Mesodermal cell (in vitro differentiated cells): ENCODE measurements at regions not wholly inside any gene's neighbourhood (a gene's known extent, or its start where the extent isn't known, plus 50 kb on each side); places are given as distances from the start of the nearest gene placed in this dataset.

Experiments
- H3K27ac ChIP-seq: 2 replicates; pipeline ENCODE4 v1.7.0; 2013; ENCODE audit warnings: mild to moderate bottlenecking, low read depth, low read length, moderate library complexity; ENCODE audit not compliant: severe bottlenecking
- H3K36me3 ChIP-seq: 2 replicates; pipeline ENCODE4 v1.7.1; 2013; ENCODE audit warnings: mild to moderate bottlenecking, low read length, moderate library complexity; ENCODE audit not compliant: control insufficient read depth, insufficient read depth
- H3K4me1 ChIP-seq: one replicate; pipeline ENCODE4 v1.7.1; 2013; ENCODE audit warnings: mild to moderate bottlenecking, low read length; ENCODE audit not compliant: insufficient read depth, control insufficient read depth, poor library complexity, severe bottlenecking
- H3K4me3 ChIP-seq: 2 replicates; pipeline ENCODE4 v1.7.0; 2013; ENCODE audit warnings: low read length, control low read depth, mild to moderate bottlenecking; ENCODE audit not compliant: insufficient read depth, poor library complexity, severe bottlenecking; ENCODE audit errors: extremely low read depth
- H3K9me3 ChIP-seq: 2 replicates; pipeline ENCODE4 v1.7.1; 2013; ENCODE audit warnings: mild to moderate bottlenecking, low read length, moderate library complexity; ENCODE audit not compliant: control insufficient read depth
- WGBS, 2 experiments: methylation state at CpG; one replicate each; pipeline ENCODE4 v1.1.5; 2013; ENCODE audit warnings: missing lambda C conversion rate in 2 of 2; ENCODE audit not compliant: insufficient coverage in 2 of 2; 5-methylcytosine and 5-hydroxymethylcytosine counted together

GRCh38 chrX:42456176-42456700 is 321.7 kb downstream of the PPP1R2C start:
- H3K27ac ChIP-seq, result no peak overlapping the region
- H3K4me1 ChIP-seq, result no peaks in the 10 kb centered on the region
- WGBS, 2 experiments, result 92 to 98% methylated on average over 5 to 7 of the region's 9 CpGs
- H3K36me3 ChIP-seq, result no peaks in the 10 kb centered on the region
- no peaks in the 10 kb centered on the region for H3K9me3 ChIP-seq
- H3K4me3 ChIP-seq, result no peak overlapping the region

- no peaks in the 10 kb centered on the region for H3K36me3 ChIP-seq
- no peak overlapping the region for H3K27ac ChIP-seq
- no peaks in the 10 kb centered on the region for H3K4me1 ChIP-seq
- no peaks in the 10 kb centered on the region for H3K9me3 ChIP-seq
- no peak overlapping the region for H3K4me3 ChIP-seq
Measured at GRCh38 chrX:42450228-42450627, 327.7 kb downstream of the PPP1R2C start.

- Histone ChIP-seq H3K36me3 (no peaks in the 10 kb centered on the region), H3K4me3 (no peak overlapping the region), H3K9me3 (no peaks in the 10 kb centered on the region), H3K27ac (no peak overlapping the region), H3K4me1 (no peaks in the 10 kb centered on the region)
- WGBS, 2 experiments, result no CpG with 5 or more reads among the region's 1 CpG
Measured at GRCh38 chrX:42443267-42443666, 334.7 kb downstream of the PPP1R2C start.

GRCh38 chrX:42442745-42443144 is 335.2 kb downstream of the PPP1R2C start:
- Histone ChIP-seq H3K36me3 (no peaks in the 10 kb centered on the region), H3K9me3 (no peaks in the 10 kb centered on the region), H3K4me3 (no peak overlapping the region), H3K27ac (no peak overlapping the region), H3K4me1 (no peaks in the 10 kb centered on the region)

GRCh38 chrX:42437211-42437610 is 340.8 kb downstream of the PPP1R2C start:
- no peaks in the 10 kb centered on the region for H3K9me3 ChIP-seq
- H3K4me3 ChIP-seq, result no peak overlapping the region
- no peaks in the 10 kb centered on the region for H3K36me3 ChIP-seq
- WGBS, 2 experiments, result 100% methylated on average over 1 of the region's 1 CpG; no CpG with 5 or more reads in 1 of the 2 experiments
- no peak overlapping the region for H3K27ac ChIP-seq
- H3K4me1 ChIP-seq, result no peaks in the 10 kb centered on the region

GRCh38 chrX:42434458-42435166 is 343.4 kb downstream of the PPP1R2C start:
- H3K36me3 ChIP-seq, result no peaks in the 10 kb centered on the region
- WGBS, 2 experiments, result 80% methylated on average over 1 of the region's 4 CpGs; no CpG with 5 or more reads in 1 of the 2 experiments
- H3K9me3 ChIP-seq, result no peaks in the 10 kb centered on the region
- no peak overlapping the region for H3K27ac ChIP-seq
- no peak overlapping the region for H3K4me3 ChIP-seq
- no peaks in the 10 kb centered on the region for H3K4me1 ChIP-seq

- no CpG with 5 or more reads among the region's 2 CpGs for WGBS, 2 experiments
Measured at GRCh38 chrX:42432552-42432951, 345.4 kb downstream of the PPP1R2C start.

GRCh38 chrX:42422961-42423360 is 355.0 kb downstream of the PPP1R2C start:
- WGBS, 2 experiments, result no CpG with 5 or more reads among the region's 4 CpGs
- H3K4me3 ChIP-seq, result no peak overlapping the region
- H3K4me1 ChIP-seq, result no peaks in the 10 kb centered on the region
- H3K9me3 ChIP-seq, result no peaks in the 10 kb centered on the region
- H3K36me3 ChIP-seq, result no peaks in the 10 kb centered on the region
- no peak overlapping the region for H3K27ac ChIP-seq

More at GRCh38 chrX:42432552-42432951, 345.4 kb downstream of the PPP1R2C start:
- Histone ChIP-seq H3K4me1 (no peaks in the 10 kb centered on the region), H3K9me3 (no peaks in the 10 kb centered on the region), H3K4me3 (no peak overlapping the region), H3K36me3 (no peaks in the 10 kb centered on the region), H3K27ac (no peak overlapping the region)

- no peak overlapping the region for H3K4me3 ChIP-seq
- H3K36me3 ChIP-seq, result no peaks in the 10 kb centered on the region
- no peaks in the 10 kb centered on the region for H3K9me3 ChIP-seq
- H3K4me1 ChIP-seq, result no peaks in the 10 kb centered on the region
- 80% methylated on average over 1 of the region's 4 CpGs; no CpG with 5 or more reads in 1 of the 2 experiments for WGBS, 2 experiments
- no peak overlapping the region for H3K27ac ChIP-seq
Measured at GRCh38 chrX:42420426-42420825, 357.5 kb downstream of the PPP1R2C start.

GRCh38 chrX:42415636-42416035 is 362.3 kb downstream of the PPP1R2C start:
- H3K4me1 ChIP-seq, result no peaks in the 10 kb centered on the region
- no peaks in the 10 kb centered on the region for H3K9me3 ChIP-seq
- WGBS, 2 experiments, result 100% methylated on average over 1 of the region's 2 CpGs; no CpG with 5 or more reads in 1 of the 2 experiments
- no peak overlapping the region for H3K27ac ChIP-seq
- no peaks in the 10 kb centered on the region for H3K36me3 ChIP-seq
- no peak overlapping the region for H3K4me3 ChIP-seq

- Histone ChIP-seq H3K36me3 (no peaks in the 10 kb centered on the region), H3K4me3 (no peak overlapping the region), H3K27ac (no peak overlapping the region), H3K9me3 (no peaks in the 10 kb centered on the region), H3K4me1 (no peaks in the 10 kb centered on the region)
- WGBS, 2 experiments, result no CpG with 5 or more reads among the region's 5 CpGs
Measured at GRCh38 chrX:42414057-42414456, 363.9 kb downstream of the PPP1R2C start.
